Heart right ventricle (tissue), 16 donors: ENCODE measurements at regions not wholly inside any gene's neighbourhood (a gene's known extent, or its start where the extent isn't known, plus 50 kb on each side); places are given as distances from the start of the nearest gene placed in this dataset.

ENCODE experiments used
- ATAC-seq, 8 donors: fragments of 200-7000 bp; cut with Tn5 transposase; one replicate each; pipeline ENCODE4 v1.9.1; 2020; ENCODE audit warnings: mild to moderate bottlenecking in 8 of 8, moderate library complexity in 8 of 8, moderate number of reproducible peaks in 1 of 8
- DNase-seq, 2 donors: peaks; one replicate each; pipeline ENCODE4 v3.0.0-alpha.2; 2020
- H3K27ac ChIP-seq, 10 donors: fragments of 200-600 bp; sonication (generic) in 2 of 10; one replicate each; pipeline versions ENCODE4 v1.5.0 to v1.8.0; 2020 to 2022; ENCODE audit warnings: mild to moderate bottlenecking in 3 of 10
- H3K27me3 ChIP-seq, 7 donors: fragments of 200-600 bp; one replicate each; pipeline ENCODE4 v1.8.0; 2021 to 2022; ENCODE audit warnings: mild to moderate bottlenecking in 2 of 7
- H3K36me3 ChIP-seq, 9 donors: fragments of 200-600 bp; sonication (generic) in 1 of 9; one replicate each; pipeline versions ENCODE4 v1.5.0 to v1.8.0; 2020 to 2022; ENCODE audit warnings: mild to moderate bottlenecking in 2 of 9
- H3K4me1 ChIP-seq, 9 donors: fragments of 200-600 bp; sonication (generic) in 1 of 9; one replicate each; pipeline versions ENCODE4 v1.5.0 to v1.8.0; 2020 to 2022; ENCODE audit warnings: mild to moderate bottlenecking in 4 of 9
- H3K4me3 ChIP-seq, 10 donors: fragments of 200-600 bp; sonication (generic) in 2 of 10; one replicate each; pipeline versions ENCODE4 v1.5.0 to v1.8.0; 2020 to 2022; ENCODE audit warnings: mild to moderate bottlenecking in 7 of 10, moderate library complexity in 2 of 10
- H3K9me3 ChIP-seq, 11 donors: fragments of 200-600 bp in 10 of 11; sonication (generic) in 2 of 11; one replicate each; pipeline versions ENCODE4 v1.5.0 to v1.8.0; 2013 to 2022; ENCODE audit warnings: mild to moderate bottlenecking in 2 of 11, control low read depth in 1 of 11, moderate library complexity in 1 of 11
- CTCF ChIP-seq, 9 donors: fragments of 200-600 bp; sonication (generic) in 2 of 9; IDR thresholded peaks; one replicate each; pipeline versions ENCODE4 v1.5.0 to v1.8.0; 2021 to 2022; ENCODE audit warnings: antibody characterized with exemption in 9 of 9, mild to moderate bottlenecking in 5 of 9, moderate library complexity in 1 of 9
- WGBS, 2 donors: extraction: QIAGEN DNeasy Blood & Tissue Kit; methylation state at CpG; one replicate each; pipeline ENCODE4 v1.1.7; 2013; ENCODE audit warnings: inconsistent platforms in 1 of 2; 5-methylcytosine and 5-hydroxymethylcytosine counted together
- intact Hi-C, 10 donors: fragments of 100-400 bp; cut with DNase I; formaldehyde crosslinking; loops; one replicate each; pipeline versions ENCODE4 v1.11.1 to v1.14.2; 2022
- donor health status: Arrhythmogenic right ventricular cardiomyopathy.
- donor health status: ischemic (EF 13 %, LVEDD 7.1; RV severe dilation, severe dysfunction).
- donor health status: healthy with polysubstance abuse.
- donor health status: DM: no; HTN: yes; CAD: no.
- donor health status: DM: no; HTN: no; CAD: no.
- donor health status: ischemic (EF 25% LVEDD 6.9; RV normal size, moderate dysfunction).
- donor health status: ischemic (EF 25% LVEDD 5.7; RV mildly dilated, moderate dysfunction).
- donor health status: healthy.
- donor health status: DM: yes; HTN: yes; CAD: no.
- donor health status: Ischemic cardiomyopathy.
- donor health status: ischemic (EF 35%, LVEDD 5.7; RV mildly dilated, moderate dysfunction).
- donor health status: nonischemic (EF 11% LVEDD 7.7; RV severe dilation, severe dysfunction).
- donor health status: DM: yes; HTN: yes; CAD: no.
- donor health status: PGD.
- donor health status: ischemic (EF 29% LVEDD 5.4; RV normal size, mild dysfunction).
- donor health status: nonischemic (EF 23%, LVEDD 6.1; RV moderate dilation, normal function).

DNA sequence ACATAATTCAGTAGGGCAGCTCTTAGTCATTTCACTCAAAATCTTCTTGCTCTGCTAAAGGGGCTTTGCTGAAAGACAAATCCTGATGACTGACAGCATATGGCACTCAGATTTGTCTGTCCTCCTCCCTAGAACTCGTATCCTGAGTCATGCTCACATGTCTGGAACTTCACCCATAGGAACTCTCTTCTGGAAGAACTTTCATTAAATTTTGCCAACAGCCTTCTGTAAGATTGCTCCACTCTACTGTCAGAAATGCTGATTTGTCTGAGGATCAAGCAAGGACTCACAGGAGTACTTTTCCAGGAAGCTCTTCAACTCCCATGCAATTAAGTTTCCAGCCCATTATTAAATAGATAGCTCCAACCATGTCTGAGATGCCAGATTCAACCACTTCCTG is 59.8 kb upstream of the SNX2 start:
- WGBS, 2 donors: 0 to 73% methylated on average over 1 of the region's 1 CpG
- no peak overlapping the region for H3K4me3 ChIP-seq
- H3K36me3 ChIP-seq: no peaks in the 10 kb centered on the region
- H3K27me3 ChIP-seq: peaks cover 0 to 7% (median 0%) of the 10 kb centered on the region in 7 donors
- no peaks in the 10 kb centered on the region for H3K4me1 ChIP-seq
- no peak overlapping the region for H3K27ac ChIP-seq
- H3K9me3 ChIP-seq: peaks cover 0 to 3% (median 0%) of the 10 kb centered on the region in 11 donors
- intact Hi-C loops: no loop called here
- TF ChIP-seq CTCF (IDR thresholded peaks at IDR 0.05): no peak
- DNase-seq (no peak), ATAC-seq (peak in 2 of 8 donors; percentile 11 to 25)

DNA sequence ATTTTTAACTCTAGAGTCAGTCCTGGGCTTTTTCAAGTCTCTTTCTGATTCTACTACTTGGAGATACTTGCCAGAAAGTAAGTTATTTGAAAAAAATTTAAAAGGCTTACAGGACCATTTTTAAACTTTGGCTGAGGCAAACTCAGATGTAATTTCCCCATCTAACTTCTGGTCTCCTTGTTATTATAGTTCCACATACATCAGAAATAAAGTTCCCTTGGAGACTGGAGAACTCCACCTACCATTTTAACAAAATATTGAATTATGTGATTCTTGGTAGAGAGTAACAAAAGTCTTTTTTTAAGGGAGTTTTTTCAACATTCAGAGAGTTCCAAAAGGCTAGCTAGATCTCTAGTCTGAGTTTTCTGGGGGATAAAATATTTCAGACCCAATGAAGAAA is 56.3 kb upstream of the SNX2 start:
- Histone ChIP-seq H3K4me3 (no peak overlapping the region), H3K36me3 (no peaks in the 10 kb centered on the region), H3K27ac (no peak overlapping the region), H3K4me1 (peaks cover 0 to 8% (median 0%) of the 10 kb centered on the region in 9 donors), H3K9me3 (no peaks in the 10 kb centered on the region), H3K27me3 (peaks cover 0 to 7% (median 0%) of the 10 kb centered on the region in 7 donors)
- DNase-seq (no peak), ATAC-seq (no peak)
- intact Hi-C loops: no loop called here
- TF ChIP-seq CTCF (IDR thresholded peaks at IDR 0.05): no peak

DNA sequence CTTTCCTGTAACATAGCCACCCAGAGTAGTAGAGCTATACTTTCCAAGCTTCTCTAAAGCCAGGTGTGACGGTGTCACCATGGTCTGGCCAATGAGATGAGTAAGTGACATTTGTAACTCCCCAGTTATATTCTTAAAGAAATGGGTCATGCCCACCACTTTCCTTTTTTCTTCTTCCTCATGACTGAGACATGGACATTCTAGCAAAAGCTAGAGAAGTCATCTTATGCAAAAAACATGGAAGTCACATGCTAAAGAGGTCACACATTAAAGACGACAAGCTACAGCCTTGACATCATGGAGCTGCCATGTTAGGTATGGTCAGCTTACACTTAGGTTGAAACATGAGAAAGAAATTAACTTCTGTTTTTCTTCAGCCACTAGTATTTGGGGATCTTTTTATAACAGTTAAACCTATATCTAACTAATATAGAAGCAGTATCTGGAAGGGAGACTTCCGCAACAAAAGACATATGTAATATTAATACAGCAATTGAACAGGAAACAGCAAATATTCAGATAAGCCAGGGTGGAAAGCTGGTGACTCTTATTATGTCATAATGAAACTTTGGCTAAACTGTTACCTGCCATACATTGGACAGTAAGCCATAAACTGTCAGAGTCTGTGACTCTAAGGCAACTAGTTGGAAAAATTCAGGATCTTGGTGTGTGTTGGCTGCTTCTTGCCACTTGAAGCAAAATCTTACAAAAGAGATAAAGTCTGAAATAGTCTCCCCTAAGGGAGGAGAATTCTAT is 54.7 kb upstream of the SNX2 start:
- TF ChIP-seq CTCF (IDR thresholded peaks at IDR 0.05): no peak
- no peaks in the 10 kb centered on the region for H3K9me3 ChIP-seq
- H3K4me1 ChIP-seq: peaks cover 0 to 14% (median 0%) of the 10 kb centered on the region in 9 donors
- WGBS, 2 donors: 96 to 99% methylated on average over 3 of the region's 3 CpGs
- ATAC-seq (no peak), DNase-seq (no peak)
- H3K4me3 ChIP-seq: no peak overlapping the region
- peaks cover 0 to 4% (median 0%) of the 10 kb centered on the region in 7 donors for H3K27me3 ChIP-seq
- no peaks in the 10 kb centered on the region for H3K36me3 ChIP-seq
- H3K27ac ChIP-seq: no peak overlapping the region
- intact Hi-C loops: no loop called here

GRCh38 chr5:122721127-122721526 is 53.8 kb upstream of the SNX2 start:
- no peaks in the 10 kb centered on the region for H3K9me3 ChIP-seq
- no peak for TF ChIP-seq CTCF (IDR thresholded peaks at IDR 0.05)
- H3K4me1 ChIP-seq: peaks cover 0 to 14% (median 0%) of the 10 kb centered on the region in 9 donors
- WGBS, 2 donors: 73 to 85% methylated on average over 3 of the region's 3 CpGs
- no peaks in the 10 kb centered on the region for H3K36me3 ChIP-seq
- H3K27ac ChIP-seq: no peak overlapping the region
- no peak for DNase-seq
- no peak for ATAC-seq
- intact Hi-C loops: no loop called here
- H3K27me3 ChIP-seq: peaks cover 0 to 3% (median 0%) of the 10 kb centered on the region in 7 donors
- H3K4me3 ChIP-seq: no peak overlapping the region
